ENCODE measurements at regions not wholly inside any gene's neighbourhood (a gene's known extent, or its start where the extent isn't known, plus 50 kb on each side); places are given as distances from the start of the nearest gene placed in this dataset.

GRCh38 chr2:225937625-225938187 lies 538.2 kb downstream of the NYAP2 start:
- DNase-seq = no peak
- intact Hi-C loops (cut with DNase I) = no loop called here

GRCh38 chr2:225932811-225933413 lies 533.4 kb downstream of the NYAP2 start:
- no peak for DNase-seq
- intact Hi-C loops (cut with DNase I) = no loop called here

GRCh38 chr2:225930687-225931086 lies 531.2 kb downstream of the NYAP2 start:
- DNase-seq = no peak
- intact Hi-C loops (cut with DNase I) = no loop called here

DNA sequence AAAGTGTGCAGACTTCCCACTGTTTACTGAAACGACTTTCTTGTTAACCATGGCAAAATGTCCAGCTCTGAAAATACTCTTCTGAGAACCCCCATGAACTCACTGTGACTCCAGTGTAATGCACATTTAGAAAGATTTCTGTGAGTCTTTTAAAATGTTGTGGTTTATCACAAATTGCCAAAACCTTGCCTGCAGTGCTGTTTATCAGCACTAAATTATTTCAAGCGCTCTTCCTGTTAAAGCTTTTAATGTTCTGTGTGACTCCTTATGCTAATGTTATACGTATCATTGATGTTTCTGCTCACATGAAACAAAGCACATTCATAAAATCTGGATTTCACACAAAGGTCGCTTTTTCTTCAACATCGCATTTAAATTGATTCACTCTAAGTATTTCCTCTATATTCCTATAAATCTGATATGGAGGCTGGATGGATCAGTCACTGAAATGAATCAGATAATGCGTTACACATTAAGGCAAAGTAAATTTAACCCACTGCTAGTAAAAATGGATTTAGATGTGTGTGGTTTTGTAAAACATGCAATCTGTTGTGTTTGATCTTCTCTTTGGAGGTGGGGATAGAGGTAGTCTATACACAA lies 521.2 kb downstream of the NYAP2 start:
- DNase-seq = no peak

DNA sequence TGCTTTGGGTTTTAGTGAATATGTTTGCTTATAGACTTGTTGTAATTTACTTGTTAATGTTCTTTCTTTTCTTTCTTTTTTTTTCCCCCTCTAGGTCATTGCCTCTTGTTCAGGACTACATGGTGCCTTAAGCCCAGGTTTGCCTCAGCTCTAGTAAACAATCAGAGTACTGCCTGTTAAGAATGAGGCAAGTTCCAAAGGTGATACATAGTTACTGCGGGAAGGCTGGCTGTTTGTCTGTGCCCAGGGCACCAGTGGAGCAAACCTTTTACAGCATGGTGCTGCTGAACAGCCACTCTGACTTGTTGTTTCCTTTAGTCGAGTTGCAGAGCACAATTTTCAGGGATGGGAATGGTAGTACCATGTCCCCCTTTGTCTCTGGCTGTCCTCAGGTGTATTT lies 517.2 kb downstream of the NYAP2 start:
- intact Hi-C loops (cut with DNase I) = no loop called here
- no peak for DNase-seq

More for the DNA sequence above, 521.2 kb downstream of the NYAP2 start:
- intact Hi-C loops (cut with DNase I) = no loop called here

- no peak for DNase-seq
- intact Hi-C loops (cut with DNase I) = no loop called here
These were observed 511.5 kb downstream of the NYAP2 start for GRCh38 chr2:225911019-225911418.

DNA sequence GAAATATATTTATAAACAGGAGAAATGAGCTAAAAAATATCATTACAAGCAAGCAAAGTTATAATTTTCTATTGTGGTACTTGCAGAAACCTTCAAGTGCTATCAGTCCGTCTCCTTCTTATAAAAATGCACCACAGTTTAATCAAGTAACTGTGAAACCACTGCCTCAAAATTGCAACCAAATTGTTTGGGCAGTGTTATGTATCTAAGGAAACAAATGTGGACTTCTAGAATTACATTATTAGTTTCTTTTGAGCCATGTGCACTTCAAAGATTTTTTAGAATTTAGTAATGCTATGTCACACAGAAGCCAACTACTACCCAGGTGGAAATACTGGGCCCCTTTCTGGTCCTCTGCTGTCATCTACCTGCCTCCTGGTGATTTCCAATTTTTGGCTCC lies 495.6 kb downstream of the NYAP2 start:
- DNase-seq = no peak
- intact Hi-C loops (cut with DNase I) = no loop called here

GRCh38 chr2:225894236-225894980 lies 494.9 kb downstream of the NYAP2 start:
- intact Hi-C loops (cut with DNase I) = no loop called here

DNA sequence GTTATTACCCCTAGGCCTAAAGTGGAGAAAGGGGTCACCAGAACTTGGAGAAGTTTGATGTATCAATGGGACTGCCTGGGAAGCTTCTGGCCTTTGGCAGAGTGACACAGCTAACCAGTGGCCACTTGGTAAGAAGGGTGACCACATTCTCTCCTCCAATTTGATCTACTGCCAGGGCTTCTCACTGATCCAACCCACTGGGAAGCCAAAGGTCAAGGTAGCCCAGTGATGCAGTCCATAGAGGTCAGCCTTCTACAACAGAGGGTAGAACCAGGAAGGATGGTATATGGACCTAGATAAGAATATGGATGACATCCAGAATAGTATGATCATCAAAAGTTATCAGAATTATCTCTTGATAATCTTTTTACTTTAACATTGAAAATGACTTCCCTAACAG lies 493.6 kb downstream of the NYAP2 start:
- intact Hi-C loops (cut with DNase I) = no loop called here
- DNase-seq = no peak

More at GRCh38 chr2:225894236-225894980, 494.9 kb downstream of the NYAP2 start:
- DNase-seq = no peak

GRCh38 chr2:225891771-225892170 lies 492.3 kb downstream of the NYAP2 start:
- DNase-seq = no peak
- intact Hi-C loops (cut with DNase I) = no loop called here

- intact Hi-C loops (cut with DNase I) = no loop called here
- DNase-seq = no peak
These were observed 491.5 kb downstream of the NYAP2 start for GRCh38 chr2:225891013-225891412.

DNA sequence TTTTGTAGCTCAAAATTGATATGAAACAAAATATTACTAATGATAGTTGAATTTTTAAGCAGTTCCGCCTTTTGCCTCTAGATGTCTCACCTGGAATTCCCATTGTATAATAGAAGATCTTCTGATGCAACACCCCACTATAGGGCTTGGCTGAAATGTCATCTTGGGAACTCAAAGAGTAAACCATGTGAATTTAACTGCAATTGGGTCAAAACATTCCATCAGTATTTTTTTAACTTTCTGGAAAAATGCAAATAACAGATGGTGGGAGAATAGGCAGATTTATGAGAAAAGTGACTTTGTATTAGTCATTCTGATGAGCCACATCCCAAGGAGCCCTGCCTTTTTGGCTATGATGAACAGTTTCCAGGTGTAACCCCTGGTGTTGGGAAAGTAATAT lies 489.9 kb downstream of the NYAP2 start:
- intact Hi-C loops (cut with DNase I) = loop anchor here (5.0 kb wide), 2 partner anchors 918 to 1098 kb away; no protein-coding TSS in a partner anchor
- peak in 15 of 42 donors; percentile 2 to 69 (median 29) for DNase-seq

DNA sequence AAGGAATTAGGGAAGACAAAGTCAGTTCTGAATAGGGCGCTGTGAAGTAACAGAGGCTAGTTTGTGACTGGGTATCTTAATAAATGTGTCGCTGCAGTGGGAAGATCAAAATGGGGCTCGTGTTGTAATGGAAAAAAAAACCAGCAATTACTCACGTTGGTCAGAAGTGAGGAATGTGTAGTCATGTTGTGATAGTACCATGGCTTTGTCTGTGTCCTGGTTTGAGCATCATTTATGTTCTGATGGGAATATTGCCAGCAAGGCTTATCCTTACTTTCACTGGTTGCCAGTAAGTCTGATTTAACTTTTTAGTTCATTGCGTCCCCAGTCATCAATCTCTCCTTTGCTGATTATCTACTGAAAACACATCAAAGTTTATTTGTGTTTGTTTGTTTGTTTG lies 467.6 kb downstream of the NYAP2 start:
- intact Hi-C loops (cut with DNase I) = no loop called here

DNA sequence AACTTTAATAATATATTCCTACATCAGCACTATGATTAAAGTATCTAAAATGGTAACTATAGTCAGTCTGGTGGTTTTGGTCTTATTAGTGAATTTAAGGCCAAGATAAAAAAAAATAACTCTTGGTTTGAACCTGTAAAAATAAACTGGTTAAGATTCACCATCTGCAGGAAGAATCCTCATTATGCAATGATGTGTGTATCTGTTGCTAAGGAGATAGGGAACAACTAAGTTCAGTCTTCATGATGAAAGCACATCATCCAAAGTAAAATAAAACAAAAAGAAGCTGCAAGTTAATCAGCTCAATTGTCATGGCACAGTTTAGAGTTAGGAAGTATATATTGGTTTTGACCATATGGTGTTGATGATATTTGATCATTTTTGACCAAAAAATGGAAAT lies 466.0 kb downstream of the NYAP2 start:
- intact Hi-C loops (cut with DNase I) = no loop called here
- no peak for DNase-seq

More for the DNA sequence above, 467.6 kb downstream of the NYAP2 start:
- no peak for DNase-seq

GRCh38 chr2:225864394-225864793 lies 464.9 kb downstream of the NYAP2 start:
- intact Hi-C loops (cut with DNase I) = no loop called here

GRCh38 chr2:225842939-225843338 lies 443.4 kb downstream of the NYAP2 start:
- DNase-seq = no peak
- intact Hi-C loops (cut with DNase I) = no loop called here

More at GRCh38 chr2:225864394-225864793, 464.9 kb downstream of the NYAP2 start:
- DNase-seq = no peak

- no peak for DNase-seq
- intact Hi-C loops (cut with DNase I) = no loop called here
These were observed 441.8 kb downstream of the NYAP2 start for GRCh38 chr2:225841314-225841713.

- intact Hi-C loops (cut with DNase I) = no loop called here
- DNase-seq = no peak
These were observed 437.8 kb downstream of the NYAP2 start for GRCh38 chr2:225837328-225837727.

DNA sequence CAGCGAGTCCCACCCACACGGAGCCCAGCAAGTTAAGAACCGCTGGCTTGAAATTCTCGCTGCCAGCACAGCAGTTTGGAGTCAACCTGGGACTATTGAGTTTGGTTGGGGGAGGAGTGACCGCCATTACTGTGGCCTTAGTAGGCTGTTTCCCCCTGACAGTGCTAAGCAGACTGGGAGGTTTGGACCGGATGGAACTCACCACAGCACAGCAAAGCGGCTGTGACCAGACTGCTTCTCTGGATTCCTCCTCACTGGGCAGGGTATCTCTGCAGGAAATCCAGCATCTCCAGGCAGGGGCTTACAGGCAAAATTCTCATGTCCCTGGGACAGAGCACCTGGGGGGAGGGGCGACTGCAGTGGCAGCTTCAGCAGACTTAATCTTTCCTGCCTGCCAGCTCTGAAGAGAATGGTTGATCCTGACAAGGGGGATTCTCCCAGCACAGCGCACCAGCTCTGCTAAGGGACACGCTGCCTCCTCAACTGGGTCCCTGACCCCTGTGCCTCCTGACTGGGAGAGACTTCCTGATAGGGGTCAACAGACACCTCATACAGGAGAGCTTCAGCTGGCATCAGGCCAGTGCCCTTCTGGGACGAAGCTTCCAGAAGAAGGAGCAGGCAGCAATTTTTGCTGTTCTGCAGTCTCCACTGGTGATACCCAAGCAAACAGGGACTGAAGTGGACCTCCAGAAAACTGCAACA lies 425.4 kb downstream of the NYAP2 start:
- intact Hi-C loops (cut with DNase I) = no loop called here
- DNase-seq = no peak

DNA sequence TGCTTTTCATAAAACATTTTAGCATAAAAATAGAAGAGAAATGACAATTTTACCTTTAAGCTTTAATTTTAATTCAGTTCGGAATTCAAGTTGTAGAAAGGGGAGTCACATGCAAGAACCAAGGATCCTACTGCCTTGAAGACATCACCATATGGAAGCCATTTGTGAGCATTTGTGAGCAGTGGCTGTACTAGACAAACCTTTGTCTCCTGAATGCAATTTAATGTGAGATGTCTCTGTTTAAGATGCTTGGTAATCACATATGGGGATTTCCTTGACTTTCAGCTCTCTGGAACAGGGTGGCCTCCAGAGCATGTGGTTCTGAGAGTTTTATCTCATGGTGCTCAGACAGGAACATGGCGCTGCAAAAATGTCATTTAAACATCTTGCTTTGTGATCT lies 421.8 kb downstream of the NYAP2 start:
- DNase-seq = no peak
- intact Hi-C loops (cut with DNase I) = no loop called here

Measured in head of caudate nucleus (tissue), 42 donors.